CD4-positive, alpha-beta T cell treated with Interleukin-17A for 4 hours (primary cell): ENCODE measurements at regions not wholly inside any gene's neighbourhood (a gene's known extent, or its start where the extent isn't known, plus 50 kb on each side); places are given as distances from the start of the nearest gene placed in this dataset.

ENCODE experiments used
- DNase-seq: peaks from one replicate; pipeline ENCODE4 v3.0.0-alpha.2; 2020; ENCODE audit warnings: mixed read lengths

DNA sequence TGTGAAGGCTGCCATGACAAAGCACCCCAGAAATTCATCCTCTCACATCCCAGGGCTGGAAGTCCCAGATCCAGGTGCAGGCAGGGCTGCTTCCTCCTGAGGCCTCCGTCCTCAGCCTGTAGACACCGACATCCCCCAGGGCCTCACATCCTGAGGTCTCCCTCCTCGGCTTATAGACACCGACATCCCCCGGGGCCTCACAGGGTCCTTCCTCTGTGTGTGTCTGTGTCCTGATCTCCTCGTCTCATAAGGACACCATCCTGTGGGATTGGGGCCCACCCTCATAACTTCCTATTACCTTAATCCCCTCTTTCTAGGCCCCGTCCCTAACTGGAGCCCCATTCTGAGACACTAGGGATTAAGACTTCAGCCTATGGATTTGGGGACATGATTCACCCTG, 92.0 kb upstream of the SNTG2 start:
- DNase-seq: no peak

DNA sequence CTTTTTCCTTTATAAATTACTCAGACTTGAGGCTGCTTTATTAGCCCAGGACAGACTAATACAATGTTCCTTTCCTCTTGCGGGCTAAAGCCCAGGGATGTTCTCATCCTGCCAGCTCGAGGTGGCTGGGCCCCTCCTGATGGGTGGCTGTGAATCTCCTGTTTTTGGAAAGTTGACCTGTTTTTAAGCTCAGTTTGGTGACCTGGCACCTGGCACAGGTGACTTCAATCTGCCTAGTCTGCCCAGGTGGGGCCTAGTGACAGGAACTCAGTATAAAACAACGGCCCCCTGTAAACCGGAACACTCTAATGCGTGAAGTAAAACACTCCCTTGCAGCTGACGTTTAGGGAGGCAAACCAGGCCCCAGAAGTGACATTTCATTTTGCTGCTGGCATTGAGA, 92.7 kb upstream of the SNTG2 start:
- DNase-seq: no peak

DNA sequence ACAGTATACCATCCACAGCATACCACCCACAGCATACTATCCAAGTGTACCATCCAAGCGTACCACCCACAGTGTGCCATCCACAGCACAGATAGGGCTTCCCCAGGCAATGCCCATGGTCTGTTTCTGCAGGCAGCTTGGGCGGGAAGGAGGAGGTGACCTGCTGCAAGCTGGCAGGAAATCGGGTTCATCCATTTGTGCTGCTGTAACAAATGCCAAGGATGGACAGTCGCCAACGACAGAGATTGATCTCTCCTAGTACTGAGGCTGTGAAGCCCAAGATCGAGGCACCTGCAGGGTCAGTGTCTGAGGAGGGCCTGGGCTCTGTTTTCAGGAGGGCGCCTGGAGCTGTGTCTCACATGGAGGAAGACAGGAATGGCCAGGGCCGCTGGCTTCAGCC, 93.6 kb upstream of the SNTG2 start:
- no peak for DNase-seq

DNA sequence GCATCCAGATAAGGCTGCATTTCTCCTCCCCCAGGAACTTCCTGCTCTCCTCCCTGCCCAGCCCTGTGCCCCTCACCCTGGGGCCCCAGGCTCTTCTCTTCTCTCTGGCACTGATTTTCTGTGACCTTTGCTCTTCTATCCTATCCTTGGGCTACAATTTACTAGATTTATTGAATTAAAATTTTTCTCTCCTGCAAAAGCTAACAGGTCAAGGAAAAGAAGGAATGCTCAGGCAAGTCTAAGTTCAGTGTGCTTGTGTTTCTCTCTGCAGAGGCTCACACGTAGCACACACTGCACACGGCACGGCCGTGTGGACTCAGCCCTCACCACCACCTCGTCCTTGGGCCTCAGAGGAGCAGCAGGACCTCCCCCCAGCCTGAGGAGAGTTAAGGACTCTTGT, 94.2 kb upstream of the SNTG2 start:
- DNase-seq: no peak

DNA sequence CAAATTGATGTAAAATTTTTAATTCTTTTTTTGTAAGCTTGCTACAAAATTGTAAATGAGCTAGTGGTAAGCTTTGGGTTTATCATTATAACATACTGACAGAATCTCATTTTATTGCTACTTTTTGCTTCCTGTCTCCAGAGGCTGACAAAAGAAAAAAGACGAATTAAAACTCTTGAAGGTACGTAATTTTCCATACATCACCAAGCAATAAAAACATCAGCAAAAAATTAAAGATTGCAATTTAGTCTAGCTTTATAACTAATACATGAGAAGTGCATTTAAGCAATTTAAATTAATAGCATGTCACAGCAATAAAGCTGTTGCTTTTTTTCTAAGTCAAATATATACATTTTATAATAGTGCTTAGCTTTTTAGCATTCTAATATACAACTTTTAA, 94.6 kb upstream of the SNTG2 start:
- no peak for DNase-seq

DNA sequence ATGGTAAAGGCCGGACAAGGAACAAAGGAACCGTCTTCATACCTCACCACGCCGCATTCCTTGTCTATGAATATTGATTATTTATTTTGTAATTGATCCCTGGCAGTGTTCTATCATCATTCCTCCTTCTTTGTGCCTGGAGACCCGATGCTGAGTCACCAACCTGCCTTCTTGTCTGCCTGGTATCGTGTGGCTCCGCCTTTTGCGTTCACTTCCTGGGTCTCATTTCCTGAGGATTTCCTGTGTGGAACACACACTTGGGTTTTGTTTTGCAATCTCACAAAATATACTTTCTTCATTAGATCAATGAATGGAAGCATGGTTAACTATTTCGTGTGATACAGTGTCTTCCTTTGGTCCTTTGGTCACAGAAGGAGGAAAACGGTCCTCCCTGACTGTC, 95.5 kb upstream of the SNTG2 start:
- peak; percentile 35 for DNase-seq

DNA sequence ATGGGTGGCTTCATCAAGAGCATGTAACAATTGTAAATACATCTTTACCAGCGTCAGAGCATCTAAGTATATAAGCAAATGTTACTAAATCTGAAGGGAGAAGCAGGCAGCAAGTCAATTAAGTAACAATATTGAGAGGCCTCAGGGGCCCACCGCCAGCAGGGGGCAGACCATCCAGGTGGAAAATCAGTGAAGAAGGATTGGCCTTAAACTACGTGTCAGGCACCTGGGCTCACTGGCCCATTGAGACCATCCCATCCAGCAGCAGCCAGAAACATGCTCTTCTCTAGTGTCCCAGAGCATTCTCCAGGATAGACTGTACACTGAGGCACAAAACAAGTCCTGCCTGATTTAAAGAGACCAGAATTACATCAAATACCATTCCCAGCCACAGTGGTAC, 96.2 kb upstream of the SNTG2 start:
- peak; percentile 55 for DNase-seq

DNA sequence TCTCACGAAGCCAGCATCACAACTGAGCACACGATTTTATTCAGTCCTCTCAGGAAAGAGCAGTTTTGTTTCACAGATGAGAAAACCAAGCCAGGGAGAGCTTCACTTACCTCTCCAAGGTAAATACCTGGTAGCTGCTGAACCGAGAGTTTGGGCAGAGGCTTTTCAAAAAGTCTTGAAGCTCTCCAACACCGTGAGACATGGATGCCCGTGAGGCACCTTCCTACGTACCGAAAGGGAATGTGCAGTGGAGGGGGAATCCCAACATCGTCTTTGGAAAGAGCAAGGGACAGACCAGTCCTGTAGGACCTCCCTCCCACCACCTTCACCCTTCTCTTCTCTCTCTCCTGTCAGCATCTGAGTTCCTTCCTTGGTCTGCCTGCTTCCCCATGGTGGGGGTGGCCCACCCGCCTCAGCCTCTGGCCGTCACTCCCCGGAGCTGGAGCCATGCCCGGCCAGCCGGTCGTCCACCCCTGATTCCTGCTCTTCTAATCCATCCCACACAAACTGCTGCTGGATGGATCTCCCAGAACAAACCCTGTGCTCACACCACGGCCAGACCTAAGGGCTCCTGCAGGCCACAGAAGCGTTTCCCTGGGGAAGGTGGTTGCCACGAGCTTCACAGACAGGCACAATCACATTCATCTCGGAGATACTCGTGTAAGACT, 97.3 kb upstream of the SNTG2 start:
- DNase-seq: no peak

DNA sequence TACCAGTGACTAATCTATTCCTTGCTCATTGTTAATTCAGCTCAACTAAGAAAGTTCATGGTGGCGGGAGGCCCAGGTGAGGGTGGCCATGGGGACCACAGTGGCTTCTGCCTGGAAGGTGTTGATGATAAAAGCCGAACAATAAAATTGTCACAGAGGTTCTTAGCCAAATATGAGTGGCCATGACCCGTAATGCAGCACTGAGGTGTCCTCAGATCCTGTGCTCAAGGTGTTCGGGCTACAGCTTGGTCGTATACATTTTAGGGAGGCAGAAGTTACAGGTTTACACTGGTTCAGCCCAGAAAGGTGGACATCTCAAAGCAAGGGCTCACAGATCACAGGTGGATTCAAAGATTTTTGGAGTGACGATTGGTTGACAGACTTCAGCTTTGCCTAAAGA, 98.5 kb upstream of the SNTG2 start:
- DNase-seq: no peak

DNA sequence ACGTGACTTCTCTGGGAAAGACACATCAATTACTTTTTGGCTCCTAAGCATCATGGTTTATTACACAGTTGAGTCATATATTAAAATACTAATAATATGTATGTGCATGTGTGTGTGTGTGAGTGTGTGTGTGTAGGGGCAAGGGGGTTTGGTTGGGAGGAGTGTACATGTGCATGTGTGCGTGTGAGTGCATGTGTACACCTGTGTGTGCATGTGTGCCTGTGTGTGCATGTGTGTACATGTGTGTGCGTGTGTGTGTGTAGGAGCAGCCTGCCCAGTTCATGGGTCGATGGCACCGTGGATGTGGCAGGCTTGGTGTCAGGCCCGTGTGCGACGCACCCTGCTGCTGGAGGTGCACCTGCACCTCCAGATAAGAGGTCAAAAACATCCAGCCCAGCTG, 99.0 kb upstream of the SNTG2 start:
- DNase-seq: no peak

DNA sequence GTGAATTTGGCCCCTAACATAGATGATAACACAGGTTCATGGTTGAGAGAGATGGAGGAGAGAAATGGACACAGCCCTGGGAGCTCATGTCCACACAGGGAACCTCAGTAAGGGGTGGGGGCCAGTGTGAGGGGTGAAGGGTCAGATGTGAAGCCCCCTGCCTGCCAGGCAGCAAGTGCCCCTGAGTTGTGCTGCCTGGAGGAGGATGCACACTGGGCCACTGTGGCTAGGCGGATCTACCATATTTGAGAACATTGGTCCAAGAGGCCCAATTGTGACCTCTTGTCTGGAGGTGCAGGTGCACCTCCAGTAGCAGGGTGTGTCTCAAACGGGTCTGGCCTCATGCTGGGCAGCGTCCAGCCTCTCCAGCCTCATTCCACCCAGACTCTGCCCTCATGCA, 99.6 kb upstream of the SNTG2 start:
- no peak for DNase-seq

DNA sequence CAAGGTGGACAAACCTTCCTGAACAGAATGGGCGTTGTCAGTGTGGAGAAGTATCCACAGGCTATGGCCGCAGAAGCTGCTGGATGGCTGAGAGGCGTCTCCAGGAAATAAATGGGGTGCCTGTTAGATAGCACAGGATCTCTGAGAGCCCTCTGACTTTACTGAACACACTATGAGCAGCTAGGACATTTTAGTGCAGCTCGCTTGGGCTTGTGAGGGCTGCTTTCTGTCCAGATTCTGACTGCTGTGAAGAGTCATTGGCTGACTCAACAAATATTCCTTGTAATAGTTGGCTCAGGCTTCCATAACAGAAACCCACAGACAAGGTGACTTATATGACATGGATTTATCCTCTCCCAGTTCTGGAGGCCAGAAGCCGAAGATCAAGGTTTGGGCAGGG, 100.2 kb upstream of the SNTG2 start:
- DNase-seq: no peak

DNA sequence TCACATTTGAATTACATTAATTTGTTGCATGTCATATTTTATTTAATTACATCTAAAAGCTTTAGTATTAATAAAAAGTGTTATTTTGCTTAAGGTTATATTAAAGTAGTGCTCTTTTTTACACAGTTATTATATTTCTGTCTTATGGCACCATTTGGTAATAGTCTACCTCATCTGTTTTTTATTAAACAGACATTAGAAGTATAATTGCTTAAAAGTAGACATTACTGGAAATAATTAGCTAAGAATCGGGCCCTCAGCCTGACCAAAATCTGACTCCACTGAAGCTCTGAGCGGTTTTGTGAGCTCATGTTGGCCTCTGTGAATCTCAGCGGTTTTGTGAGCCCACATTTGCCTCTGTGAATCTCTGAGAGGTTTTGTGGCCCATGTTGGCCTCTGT, 102.5 kb upstream of the SNTG2 start:
- no peak for DNase-seq

DNA sequence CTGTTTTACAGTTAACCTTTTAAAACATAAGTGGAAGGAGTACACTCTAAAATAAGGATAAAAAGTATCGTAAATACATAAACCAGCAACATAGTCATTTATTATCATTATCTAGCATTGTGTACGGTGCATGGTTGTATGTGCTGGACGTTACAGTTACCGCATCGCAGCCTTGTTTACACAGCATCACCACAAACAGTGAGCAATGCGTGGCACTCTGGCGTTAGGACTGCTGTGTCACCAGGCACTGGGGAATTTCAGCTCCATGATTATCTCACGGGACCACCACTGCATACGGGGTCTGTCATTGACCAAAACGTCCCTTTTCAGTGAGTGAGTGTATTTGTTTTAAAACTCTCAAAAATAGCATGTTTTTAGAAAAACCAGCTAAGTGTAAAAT, 103.0 kb upstream of the SNTG2 start:
- DNase-seq: no peak

DNA sequence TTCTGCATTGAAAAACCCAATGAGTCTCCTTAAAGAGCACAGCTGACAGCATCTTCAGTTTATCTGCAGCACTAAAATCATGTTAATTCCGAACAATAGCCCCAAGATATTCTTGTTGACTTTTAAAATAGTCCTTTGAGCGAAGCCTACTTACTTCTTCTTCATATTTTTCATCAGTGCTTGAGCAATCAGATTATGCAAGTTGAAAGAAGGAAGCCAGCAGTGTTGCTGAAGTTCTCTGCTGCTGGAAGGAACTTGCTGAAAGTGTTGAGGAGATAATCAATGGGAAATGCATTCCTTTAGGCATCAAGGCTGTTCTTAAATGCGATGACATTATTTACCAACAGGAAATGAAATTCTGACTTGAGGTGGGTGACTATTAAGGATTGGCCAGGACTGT, 105.9 kb upstream of the SNTG2 start:
- no peak for DNase-seq

DNA sequence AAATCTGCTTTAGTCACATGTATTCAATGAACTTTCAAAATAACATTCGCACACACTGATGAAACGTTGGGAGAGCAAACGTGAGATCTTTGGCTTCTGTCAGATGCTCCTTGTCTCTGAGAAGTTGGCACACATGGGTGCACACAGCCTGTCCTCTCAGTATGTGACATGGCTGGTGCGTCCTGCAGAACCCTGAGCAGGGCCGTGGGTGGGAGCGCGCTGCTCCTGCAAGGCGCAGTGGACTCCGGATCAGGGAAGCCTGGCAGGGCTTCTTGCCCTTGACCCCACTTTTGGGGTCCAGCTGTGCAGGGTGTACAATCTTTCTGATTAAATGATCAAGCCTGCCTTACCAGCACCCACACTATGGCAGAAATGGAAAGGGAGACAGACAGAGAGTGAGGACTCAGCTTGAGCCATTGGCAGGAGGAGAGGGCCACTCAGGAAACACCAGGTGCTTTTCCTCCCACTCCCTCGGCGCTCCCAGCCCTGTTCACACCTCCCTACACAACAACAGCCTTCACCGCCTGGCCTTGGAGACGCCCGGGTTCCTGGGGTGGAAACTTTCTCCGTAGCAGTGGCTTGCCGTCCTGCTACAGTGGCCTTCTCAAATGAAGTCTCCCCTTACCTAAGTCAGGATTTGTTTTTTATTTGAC, 108.4 kb upstream of the SNTG2 start:
- DNase-seq: no peak

DNA sequence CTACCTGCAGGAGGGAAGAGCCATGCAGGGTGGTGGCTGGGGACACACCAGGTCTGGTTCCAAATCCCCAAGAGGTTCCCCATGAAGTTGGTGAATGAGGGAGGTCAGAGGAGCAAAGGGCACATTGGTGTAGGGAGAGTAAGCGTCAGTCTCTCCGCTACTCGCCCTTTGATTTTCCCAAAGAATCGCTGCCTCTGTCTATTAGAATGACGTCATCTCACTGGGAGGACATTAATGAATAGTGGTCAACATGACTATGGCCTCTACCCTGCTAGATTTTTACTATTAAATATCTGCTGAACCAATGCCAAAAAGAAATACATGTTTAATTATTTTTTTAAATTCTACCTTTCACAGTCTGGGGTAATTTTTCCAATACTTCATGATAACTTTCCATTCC, 109.6 kb upstream of the SNTG2 start:
- no peak for DNase-seq

DNA sequence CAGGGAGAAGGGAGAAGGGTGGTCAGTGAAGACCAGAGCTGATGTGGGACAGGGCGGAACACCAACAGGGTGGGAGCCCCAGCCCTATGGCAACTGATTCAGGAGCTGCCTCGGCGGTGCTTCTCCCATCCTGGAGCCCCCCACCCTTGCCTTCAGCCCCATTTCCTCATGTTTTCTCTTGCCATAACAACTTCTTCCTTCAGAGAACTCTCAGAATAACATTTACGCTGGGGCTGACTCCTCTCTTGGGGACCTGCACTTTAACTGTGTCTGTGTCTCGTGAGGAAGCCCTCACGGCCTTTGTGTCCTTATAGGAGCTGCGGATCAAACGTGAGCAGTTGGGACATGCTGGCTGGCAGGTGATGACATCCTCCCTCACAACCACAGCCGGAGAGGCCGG, 116.4 kb upstream of the SNTG2 start:
- no peak for DNase-seq

DNA sequence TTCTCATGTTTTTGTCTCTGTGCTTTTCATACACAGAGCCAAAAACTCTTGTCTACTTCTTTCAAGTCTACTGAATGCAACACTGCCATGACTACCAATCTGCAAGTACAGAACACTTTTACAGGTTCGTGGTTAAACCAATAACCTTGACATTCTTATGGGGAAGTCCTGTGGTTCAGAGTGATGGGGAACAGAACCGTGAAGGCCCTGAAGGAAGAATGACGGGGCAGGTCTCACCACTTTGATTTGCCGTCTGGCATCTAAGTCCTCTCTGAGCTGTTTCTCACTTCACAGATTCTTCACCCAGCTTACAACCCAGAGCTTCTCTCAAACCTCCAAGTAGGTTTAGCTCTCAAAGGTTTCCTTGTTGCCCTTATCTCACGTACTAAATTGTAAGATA, 117.5 kb upstream of the SNTG2 start:
- DNase-seq: no peak

DNA sequence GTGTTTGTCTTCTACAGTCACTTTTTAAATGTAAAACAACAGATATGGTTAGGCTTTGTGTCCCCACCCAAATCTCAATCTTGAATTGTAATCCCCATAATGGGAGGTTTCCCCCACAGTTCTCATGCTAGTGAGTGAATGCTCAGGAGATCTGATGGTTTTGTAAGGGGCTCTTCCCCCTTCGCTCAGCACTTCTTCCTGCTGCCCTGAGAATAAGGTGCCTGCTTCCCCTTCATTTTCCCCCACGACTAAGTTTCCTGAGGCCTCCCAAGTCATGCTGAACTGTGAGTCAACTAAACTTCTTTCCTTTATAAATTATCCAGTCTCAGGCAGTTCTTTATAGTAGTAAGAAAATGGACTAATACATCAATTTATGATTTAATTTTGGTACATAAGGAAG, 118.0 kb upstream of the SNTG2 start:
- no peak for DNase-seq

DNA sequence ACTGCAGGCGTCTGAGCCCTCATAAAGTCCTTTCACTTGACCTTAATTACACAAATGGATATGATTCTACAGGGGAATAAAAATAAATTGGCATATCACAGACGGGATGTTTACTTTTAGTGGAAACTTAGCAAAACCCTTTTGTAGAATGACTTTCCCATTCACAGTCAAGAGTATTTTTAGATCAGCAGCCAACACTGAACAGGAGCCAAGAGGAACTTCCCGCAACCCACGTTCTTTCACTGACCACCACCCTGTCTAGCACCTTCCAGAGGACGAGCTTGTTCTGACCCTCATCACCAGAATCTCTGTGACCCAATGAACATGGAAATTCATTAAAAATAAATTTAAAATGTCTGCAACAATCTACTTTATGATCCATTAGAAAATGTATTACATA, 119.0 kb upstream of the SNTG2 start:
- no peak for DNase-seq

DNA sequence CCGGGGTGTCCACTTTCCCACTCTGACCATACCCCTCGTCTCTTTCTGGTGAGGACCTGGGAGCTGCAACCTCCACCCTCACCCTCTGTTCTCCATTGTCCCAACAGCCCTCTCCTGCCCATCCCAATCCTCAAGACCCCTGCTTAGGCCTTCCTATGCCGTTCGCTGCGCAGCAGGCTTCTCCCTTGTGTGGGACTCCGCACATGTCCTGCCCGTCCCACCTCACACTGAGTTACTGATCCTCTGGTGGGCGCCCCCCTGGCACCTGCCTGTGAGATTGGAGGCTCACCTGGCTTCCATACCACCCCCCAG, 119.5 kb upstream of the SNTG2 start:
- no peak for DNase-seq

DNA sequence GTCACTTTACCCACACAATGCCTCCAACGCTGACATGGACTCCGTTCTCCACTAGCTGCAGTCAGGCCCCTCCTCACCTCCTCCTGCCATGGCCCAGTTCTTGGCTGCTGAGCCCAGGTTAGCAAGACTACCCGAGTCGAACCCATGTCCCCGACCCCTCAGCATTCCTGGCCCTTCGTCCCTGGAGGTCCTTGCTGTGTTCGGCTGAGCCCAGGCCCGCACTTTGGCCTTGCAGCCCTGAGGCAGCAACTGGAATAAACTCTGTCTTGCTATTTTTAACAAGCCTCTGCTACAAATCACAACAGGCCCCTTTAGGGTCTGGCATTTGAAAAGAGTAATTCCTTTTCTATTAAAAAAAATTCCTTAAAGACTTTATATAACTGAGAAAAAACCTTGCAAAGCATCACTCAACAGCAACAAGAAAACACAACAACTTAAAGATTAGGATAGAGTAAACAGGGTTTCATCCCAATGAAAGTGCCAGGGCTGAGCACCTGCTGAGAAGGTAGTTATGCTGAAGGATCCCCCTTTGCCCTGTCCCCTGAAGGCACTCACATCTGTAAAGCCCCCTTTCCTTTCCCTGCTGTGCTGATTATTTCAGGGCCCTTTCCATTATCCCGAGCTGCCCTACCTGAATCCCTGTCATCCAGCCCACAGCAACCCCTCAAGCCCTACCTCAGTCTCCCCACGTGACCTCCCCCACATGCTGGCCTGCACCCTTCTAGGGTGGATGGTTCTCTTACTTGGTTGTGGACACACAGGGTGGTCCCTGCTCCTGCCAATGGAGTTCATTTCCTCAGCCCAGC, 120.0 kb upstream of the SNTG2 start:
- no peak for DNase-seq

DNA sequence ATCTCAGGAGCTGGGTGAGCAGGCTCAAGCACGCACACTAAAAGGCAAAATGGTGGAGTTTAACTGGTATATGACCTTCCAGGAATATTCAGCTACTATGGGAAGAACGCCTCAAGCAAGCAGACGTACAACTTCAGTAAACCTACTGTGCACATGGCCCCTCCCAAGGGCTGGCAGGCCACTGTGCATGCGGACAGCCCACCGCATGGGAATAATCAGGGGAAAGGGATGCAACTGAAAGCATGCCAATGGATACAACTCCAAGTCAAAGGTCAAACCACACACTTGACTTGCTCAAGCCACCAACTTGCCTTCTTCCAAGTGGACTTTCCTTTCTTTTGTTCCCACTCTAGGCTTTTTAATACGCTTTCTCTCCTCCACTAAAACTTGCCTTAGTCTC, 121.6 kb upstream of the SNTG2 start:
- no peak for DNase-seq

DNA sequence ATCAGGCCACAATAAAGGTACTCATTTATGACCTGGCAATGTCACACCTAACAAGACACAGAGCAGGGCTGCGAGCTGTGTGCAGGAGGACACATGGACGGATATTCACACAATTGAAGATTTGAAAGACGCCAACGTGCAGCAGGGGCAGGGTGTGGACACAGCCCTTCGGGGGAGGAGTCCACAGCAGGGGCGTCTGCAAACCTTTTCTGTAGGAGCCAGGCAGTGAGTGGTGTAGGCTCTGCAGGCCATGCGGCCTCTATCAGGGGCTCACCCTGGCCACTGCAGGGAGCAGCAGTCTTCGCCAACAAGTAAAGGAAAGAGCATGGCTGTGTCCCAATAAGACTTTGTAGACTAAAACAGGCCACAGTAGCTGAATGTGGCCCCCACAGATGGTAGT, 125.7 kb upstream of the SNTG2 start:
- DNase-seq: no peak
